ENCODE measurements at regions not wholly inside any gene's neighbourhood (a gene's known extent, or its start where the extent isn't known, plus 50 kb on each side); places are given as distances from the start of the nearest gene placed in this dataset.

DNA sequence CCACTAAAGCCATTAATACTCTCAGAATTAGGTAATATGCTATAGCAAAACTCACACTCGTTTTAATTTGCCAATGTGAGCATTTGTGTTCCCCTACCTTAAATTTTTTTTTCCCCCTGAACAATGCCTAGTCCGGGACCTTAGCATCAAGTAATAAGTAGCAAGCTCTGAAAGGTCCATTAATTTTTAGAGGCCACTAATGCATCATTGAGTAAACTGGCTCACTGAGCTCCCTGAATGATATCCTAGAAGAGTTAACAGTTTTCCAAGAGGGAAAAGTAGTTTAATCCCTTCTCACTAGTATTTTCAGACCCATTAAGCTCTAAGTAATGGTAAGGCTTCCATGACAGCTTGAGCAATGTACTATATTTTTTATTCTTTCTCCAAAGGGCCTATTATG, 242.2 kb downstream of the MAT2B start:
- TF ChIP-seq, protein P1, sequence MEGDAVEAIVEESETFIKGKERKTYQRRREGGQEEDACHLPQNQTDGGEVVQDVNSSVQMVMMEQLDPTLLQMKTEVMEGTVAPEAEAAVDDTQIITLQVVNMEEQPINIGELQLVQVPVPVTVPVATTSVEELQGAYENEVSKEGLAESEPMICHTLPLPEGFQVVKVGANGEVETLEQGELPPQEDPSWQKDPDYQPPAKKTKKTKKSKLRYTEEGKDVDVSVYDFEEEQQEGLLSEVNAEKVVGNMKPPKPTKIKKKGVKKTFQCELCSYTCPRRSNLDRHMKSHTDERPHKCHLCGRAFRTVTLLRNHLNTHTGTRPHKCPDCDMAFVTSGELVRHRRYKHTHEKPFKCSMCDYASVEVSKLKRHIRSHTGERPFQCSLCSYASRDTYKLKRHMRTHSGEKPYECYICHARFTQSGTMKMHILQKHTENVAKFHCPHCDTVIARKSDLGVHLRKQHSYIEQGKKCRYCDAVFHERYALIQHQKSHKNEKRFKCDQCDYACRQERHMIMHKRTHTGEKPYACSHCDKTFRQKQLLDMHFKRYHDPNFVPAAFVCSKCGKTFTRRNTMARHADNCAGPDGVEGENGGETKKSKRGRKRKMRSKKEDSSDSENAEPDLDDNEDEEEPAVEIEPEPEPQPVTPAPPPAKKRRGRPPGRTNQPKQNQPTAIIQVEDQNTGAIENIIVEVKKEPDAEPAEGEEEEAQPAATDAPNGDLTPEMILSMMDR (IDR thresholded peaks at IDR 0.05; ENCODE audit: low read length): no peak
- TF ChIP-seq EZH2 (IDR thresholded peaks at IDR 0.05; ENCODE audit: borderline replicate concordance, low read length): no peak
